UCSD-AML1 (cell line): ENCODE measurements at regions not wholly inside any gene's neighbourhood (a gene's known extent, or its start where the extent isn't known, plus 50 kb on each side); places are given as distances from the start of the nearest gene placed in this dataset.

Experiments
- DNase-seq: peaks from one replicate; lab custom pipeline; 2025; ENCODE audit not compliant: unreplicated experiment; lab: John Stamatoyannopoulos, UW

- DNase-seq = peak; percentile 10
Measured at GRCh38 chr13:62357887-62358645, 942.4 kb upstream of the PCDH20 start.

- DNase-seq = no peak
Measured at GRCh38 chr13:62356977-62357376, 941.3 kb upstream of the PCDH20 start.

- DNase-seq = no peak
Measured at GRCh38 chr13:62337109-62337880, 921.6 kb upstream of the PCDH20 start.

GRCh38 chr13:62336507-62336906, 920.9 kb upstream of the PCDH20 start:
- no peak for DNase-seq

- no peak for DNase-seq
Measured at GRCh38 chr13:62333466-62333865, 917.8 kb upstream of the PCDH20 start.

- DNase-seq = no peak
Measured at GRCh38 chr13:62331384-62331783, 915.7 kb upstream of the PCDH20 start.

DNA sequence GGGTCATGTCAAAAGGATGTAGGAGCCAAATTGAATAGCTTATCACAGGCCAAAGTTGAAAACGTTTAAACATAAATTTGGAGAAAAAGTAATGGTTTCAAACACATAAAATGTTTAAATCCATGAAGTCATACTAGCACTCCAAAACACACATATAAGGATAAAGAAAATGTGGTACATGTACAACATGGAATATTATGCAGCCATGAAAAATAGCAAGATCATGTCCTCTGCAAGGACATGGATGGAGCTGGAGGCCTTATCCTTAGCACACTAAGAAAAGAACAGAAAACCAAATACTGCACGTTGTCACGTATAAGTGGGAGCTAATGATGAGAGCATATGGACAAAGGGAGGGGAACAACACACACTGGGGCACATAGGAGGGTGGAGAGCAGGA, 911.7 kb upstream of the PCDH20 start:
- no peak for DNase-seq

DNA sequence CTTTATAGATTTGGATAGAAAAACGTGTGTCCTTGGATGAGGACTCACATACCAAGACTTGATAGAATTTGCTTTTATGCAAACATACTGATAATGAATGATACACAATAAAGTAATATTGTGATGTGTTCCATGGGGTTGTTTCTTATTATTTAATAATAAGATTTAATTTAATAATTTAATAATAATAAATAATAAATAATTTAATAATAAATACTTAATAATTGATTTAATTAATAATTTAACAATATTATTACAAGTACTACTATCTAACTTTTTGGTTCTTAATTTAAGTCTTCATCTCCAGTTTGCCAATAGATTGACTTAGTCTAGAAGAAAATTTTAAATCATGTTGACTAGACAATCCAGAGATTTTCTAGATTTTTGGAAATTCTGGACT, 909.2 kb upstream of the PCDH20 start:
- DNase-seq = no peak

GRCh38 chr13:62321895-62322294, 906.2 kb upstream of the PCDH20 start:
- no peak for DNase-seq

DNA sequence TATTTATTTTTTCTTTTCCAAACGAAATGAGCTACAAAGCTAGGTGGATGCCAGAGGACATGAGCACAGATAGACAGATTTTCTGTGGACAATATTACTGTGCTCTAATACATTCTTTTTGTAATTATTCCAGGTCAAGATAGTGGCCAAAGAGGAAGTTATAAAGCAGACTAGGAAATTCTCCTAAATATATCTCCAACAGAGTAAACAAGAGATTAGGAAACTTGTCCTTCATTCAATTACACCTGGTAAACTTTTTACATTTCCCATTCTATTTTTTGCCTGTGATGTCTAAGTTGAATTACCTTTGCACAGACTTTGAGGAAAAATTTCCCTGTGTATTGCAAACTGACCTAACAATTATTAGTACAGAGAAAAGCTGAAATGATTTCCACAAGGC, 905.5 kb upstream of the PCDH20 start:
- no peak for DNase-seq

DNA sequence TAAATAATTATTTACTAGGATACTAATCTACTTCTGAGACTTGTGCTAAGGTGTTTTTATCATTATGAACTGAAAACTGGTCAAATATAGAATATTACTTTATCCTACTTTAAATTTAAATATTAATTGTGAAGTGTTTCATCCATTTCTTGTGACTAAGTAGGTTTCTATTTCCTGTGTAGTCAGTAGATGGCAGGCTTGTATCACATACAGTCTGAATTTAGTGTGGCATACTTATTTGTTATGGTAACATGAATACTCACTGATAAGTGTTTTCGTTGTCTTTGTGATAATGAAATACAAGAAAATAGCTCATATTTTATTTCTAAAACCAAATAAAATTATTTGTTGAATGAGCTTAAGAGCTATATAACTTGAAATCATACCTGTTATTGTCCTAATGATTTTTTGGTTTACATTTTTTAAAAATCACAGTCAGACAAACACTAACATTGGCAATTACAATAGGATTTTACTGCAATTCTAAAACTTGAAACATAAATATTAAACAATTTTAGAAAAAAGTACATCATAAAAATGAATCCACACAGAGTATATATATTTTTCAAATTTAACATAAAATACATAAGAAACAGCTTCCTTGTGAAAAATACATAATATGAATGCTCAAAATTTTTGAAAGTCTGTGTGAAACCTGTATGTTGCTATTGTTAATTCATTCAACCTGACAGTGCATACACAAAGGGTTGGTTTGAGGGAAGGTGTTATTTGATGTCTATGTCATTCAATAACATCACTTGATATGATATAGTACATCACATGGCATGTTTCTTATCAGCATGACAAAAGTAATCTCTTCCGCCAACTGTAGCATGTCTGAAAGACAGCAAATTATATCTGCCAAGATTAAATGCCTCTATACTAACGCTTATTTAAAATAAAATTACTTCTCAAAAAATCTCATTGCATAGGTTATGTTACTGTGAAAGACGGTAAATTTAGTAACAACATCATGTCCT, 904.8 kb upstream of the PCDH20 start:
- no peak for DNase-seq

- no peak for DNase-seq
Measured at GRCh38 chr13:62309904-62310303, 894.3 kb upstream of the PCDH20 start.

- no peak for DNase-seq
Measured at GRCh38 chr13:62305756-62306155, 890.1 kb upstream of the PCDH20 start.

DNA sequence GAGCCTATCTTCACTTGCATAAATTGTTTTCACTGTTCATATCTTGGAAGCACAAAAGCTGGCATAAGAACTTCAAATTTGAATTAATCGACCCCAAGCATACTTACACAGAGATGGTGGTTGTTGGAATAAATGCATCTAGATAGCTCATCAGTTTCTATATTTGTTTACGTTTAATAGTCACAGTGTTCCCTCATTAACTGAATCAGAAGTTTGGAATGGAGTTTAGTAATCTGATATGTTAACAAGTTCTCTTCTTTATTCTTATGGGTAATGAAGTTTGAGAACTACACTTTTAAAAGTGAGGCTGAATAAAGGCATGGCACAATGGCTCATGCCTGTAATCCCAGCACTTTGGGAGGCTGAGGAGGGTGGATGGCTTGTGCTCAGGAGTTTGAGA, 886.7 kb upstream of the PCDH20 start:
- no peak for DNase-seq

DNA sequence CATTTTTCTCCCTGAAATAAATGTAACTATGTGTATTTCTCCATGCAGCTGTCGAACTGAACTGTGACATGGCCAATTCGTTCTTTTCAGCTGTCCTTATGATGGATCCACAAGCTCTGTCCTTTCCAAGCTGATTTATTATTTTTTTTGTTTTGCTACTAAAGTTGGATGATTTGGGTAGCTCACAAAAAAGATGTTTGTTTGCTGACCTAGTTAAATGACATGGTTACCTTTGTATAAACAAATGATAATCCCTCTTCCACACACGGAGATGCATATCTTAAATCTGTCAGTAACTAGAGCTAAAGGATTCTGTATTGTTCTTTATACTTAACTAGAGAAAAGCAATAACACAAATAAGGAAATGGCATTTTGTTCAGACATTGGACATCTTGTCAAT, 884.3 kb upstream of the PCDH20 start:
- no peak for DNase-seq

GRCh38 chr13:62296812-62297211, 881.2 kb upstream of the PCDH20 start:
- no peak for DNase-seq

DNA sequence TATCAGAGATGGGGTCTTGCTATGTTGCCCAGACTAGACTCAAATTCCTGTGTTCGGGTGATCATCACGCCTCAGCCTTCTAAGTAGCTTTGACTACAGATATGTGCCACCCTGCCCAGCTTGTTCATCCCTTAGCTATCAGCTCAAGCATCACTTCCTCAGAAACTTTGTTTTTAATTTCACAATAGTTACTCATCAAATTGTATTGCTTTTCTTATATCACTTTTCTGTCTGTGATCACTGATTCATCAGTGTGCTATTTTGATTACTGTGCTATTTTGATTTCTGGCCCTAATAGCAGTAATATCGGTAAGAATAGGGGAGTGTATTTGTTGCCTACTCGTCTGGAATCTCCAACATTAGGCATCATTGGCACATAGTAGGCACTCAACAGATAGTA, 878.6 kb upstream of the PCDH20 start:
- no peak for DNase-seq

- no peak for DNase-seq
Measured at GRCh38 chr13:62292714-62293480, 877.2 kb upstream of the PCDH20 start.

DNA sequence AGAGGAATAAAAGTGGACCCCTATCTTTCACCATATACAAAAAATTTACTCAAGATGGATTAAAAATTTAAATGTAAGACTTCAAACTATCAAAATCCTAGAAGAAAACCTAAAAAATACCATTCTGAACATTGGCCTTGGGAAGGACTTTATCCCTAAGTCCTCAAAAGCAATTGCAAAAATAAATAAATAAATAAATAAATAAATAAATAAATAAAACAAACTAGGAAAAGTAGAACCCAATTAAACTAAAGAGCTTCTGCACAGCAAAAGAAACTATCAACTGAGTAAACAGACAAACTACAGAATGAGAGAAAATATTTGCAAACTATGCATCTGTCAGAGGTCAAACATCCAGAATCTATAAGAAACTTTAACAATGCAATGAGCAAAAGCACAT, 874.9 kb upstream of the PCDH20 start:
- no peak for DNase-seq

- no peak for DNase-seq
Measured at GRCh38 chr13:62287764-62288163, 872.1 kb upstream of the PCDH20 start.

DNA sequence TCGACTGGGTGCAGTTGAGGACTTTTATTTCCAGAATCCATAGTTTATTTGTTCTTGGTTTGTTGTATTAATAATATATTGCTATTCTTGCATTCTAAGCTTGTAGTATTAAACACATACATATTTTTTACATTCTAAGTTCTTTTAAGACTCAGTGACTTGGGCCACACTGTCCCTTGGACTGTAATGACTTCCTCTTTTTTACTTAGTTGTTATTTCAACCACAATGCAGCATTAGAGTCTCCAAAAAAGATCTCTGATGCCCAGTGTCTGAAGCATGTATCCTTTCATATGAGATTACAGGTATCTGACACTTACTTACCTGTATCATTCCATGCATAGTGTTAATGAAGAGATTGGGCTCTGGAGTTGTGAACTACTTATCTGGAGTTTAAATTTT, 864.9 kb upstream of the PCDH20 start:
- no peak for DNase-seq
